PC-3 (cell line): ENCODE measurements at regions not wholly inside any gene's neighbourhood (a gene's known extent, or its start where the extent isn't known, plus 50 kb on each side); places are given as distances from the start of the nearest gene placed in this dataset.

Experiments used
- EZH2 ChIP-seq: fragments of 300-600 bp; sonication (generic); IDR thresholded peaks from one replicate; pipeline ENCODE4 v1.6.1; 2017; ENCODE audit warnings: antibody characterized with exemption, mild to moderate bottlenecking, low read length; ENCODE audit not compliant: unreplicated experiment
- EZH2phosphoT487 ChIP-seq: fragments of 300-600 bp; sonication (generic); IDR thresholded peaks from 2 replicates; pipeline ENCODE4 v1.6.1; 2018; ENCODE audit warnings: mild to moderate bottlenecking, antibody characterized with exemption, low read length, borderline replicate concordance

DNA sequence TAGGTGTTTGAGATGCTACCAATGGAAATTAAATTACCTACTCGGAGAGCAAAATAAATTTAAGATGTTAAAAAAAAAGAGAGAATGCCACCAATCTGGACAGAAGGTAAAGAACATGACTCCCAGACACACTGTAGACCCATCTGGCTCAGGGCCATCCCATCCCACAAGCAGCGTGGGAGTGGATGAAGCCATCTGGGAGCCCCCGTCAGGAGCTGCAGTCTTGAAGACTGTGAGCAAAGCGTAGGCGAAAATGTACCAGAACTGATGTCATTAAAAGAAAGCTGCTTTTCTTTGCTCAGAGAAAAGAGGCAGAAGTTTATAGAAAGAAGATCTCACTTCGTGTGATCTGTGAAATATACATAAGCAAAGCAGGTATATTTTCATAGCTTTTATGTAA is 815.7 kb downstream of the QKI start:
- TF ChIP-seq EZH2phosphoT487, result no peak
- TF ChIP-seq EZH2, result no peak
